SK-N-SH (cell line): ENCODE measurements at regions not wholly inside any gene's neighbourhood (a gene's known extent, or its start where the extent isn't known, plus 50 kb on each side); places are given as distances from the start of the nearest gene placed in this dataset.

Source experiments
- CTCF ChIA-PET: fragments of 300-600, 350-600 bp; formaldehyde crosslinking; extraction: SDS; loops from one replicate; lab custom pipeline; 2021; lab: Yijun Ruan, JAX
- POLR2A ChIA-PET: fragments of 350-600 bp; sonication (Branson Sonifier 250); formaldehyde crosslinking; extraction: SDS; loops from one replicate; lab custom pipeline; 2020; ENCODE audit warnings: antibody characterized with exemption, inconsistent platforms; lab: Yijun Ruan, JAX
- DNase-seq: peaks from one replicate; pipeline ENCODE4 v3.0.0; 2012
- H2AFZ ChIP-seq: fragments of 200-600 bp; sonication (generic); 2 replicates; pipeline ENCODE4 v1.8.1; 2016; ENCODE audit warnings: antibody characterized with exemption, mild to moderate bottlenecking, low read depth
- H3F3A ChIP-seq: fragments of 200-600 bp; sonication (generic); replicated peaks from 2 replicates; pipeline ENCODE3; 2016; ENCODE audit warnings: antibody characterized with exemption, mild to moderate bottlenecking; ENCODE audit not compliant: insufficient read depth
- H3K27ac ChIP-seq, 2 experiments: fragments of 200-500 bp in 1 of 2; fragments of 200-600 bp in 1 of 2; sonication (Bioruptor generic) in 1 of 2; sonication (generic), shearing (Covaris generic) in 1 of 2; 2 replicates each; pipeline versions ENCODE4 v1.5.1 to v1.6.1; 2014 to 2016; ENCODE audit warnings: low read depth in 2 of 2, inconsistent platforms in 1 of 2, low read length in 1 of 2, mild to moderate bottlenecking in 1 of 2, mixed read lengths in 1 of 2
- H3K27me3 ChIP-seq: fragments of 200-600 bp; sonication (generic), shearing (Covaris generic); 2 replicates; pipeline ENCODE4 v1.6.1; 2016; ENCODE audit warnings: mixed run types; ENCODE audit not compliant: insufficient read depth
- H3K36me3 ChIP-seq, 2 experiments: fragments of 200-500 bp in 1 of 2; fragments of 200-600 bp in 1 of 2; sonication (Bioruptor generic) in 1 of 2; sonication (generic) in 1 of 2; replicated peaks in 1 of 2; 2 replicates each; pipeline versions ENCODE3 to v1.5.1; 2014 to 2016; ENCODE audit warnings: low read length in 1 of 2, mild to moderate bottlenecking in 1 of 2; ENCODE audit not compliant: insufficient read depth in 2 of 2, control insufficient read depth in 1 of 2
- H3K4me1 ChIP-seq, 2 experiments: fragments of 200-500 bp in 1 of 2; fragments of 200-600 bp in 1 of 2; sonication (Bioruptor generic) in 1 of 2; sonication (generic), shearing (Covaris generic) in 1 of 2; 2 replicates each; pipeline versions ENCODE4 v1.5.1 to v1.6.1; 2014 to 2016; ENCODE audit warnings: low read depth in 1 of 2, low read length in 1 of 2, mixed run types in 1 of 2; ENCODE audit not compliant: insufficient read depth in 2 of 2, control insufficient read depth in 1 of 2
- H3K4me2 ChIP-seq: fragments of 200-600 bp; sonication (generic), shearing (Covaris generic); 2 replicates; pipeline ENCODE4 v1.6.1; 2017; ENCODE audit warnings: mixed run types
- H3K4me3 ChIP-seq, 2 experiments: fragments of 200-500 bp in 1 of 2; fragments of 200-600 bp in 1 of 2; sonication (Bioruptor generic) in 1 of 2; sonication (generic), shearing (Covaris generic) in 1 of 2; 2 replicates each; pipeline versions ENCODE4 v1.5.1 to v1.8.1; 2014 to 2016; ENCODE audit warnings: low read depth in 2 of 2, inconsistent platforms in 1 of 2, low read length in 1 of 2, mild to moderate bottlenecking in 1 of 2, mixed read lengths in 1 of 2, moderate library complexity in 1 of 2
- H3K79me2 ChIP-seq: fragments of 200-600 bp; sonication (generic); 2 replicates; pipeline ENCODE4 v1.8.1; 2017; ENCODE audit warnings: mild to moderate bottlenecking; ENCODE audit not compliant: insufficient read depth
- H3K9ac ChIP-seq: fragments of 200-600 bp; sonication (generic); 2 replicates; pipeline ENCODE4 v1.6.1; 2017; ENCODE audit warnings: mixed run types
- H3K9me2 ChIP-seq: fragments of 200-600 bp; sonication (generic); 2 replicates; pipeline ENCODE4 v1.6.1; 2017; ENCODE audit warnings: mixed run types
- H3K9me3 ChIP-seq: fragments of 200-600 bp; sonication (generic); 2 replicates; pipeline ENCODE4 v1.6.1; 2017; ENCODE audit warnings: mixed run types, mild to moderate bottlenecking, moderate library complexity
- H4K20me1 ChIP-seq: fragments of 200-600 bp; sonication (generic); 2 replicates; pipeline ENCODE4 v1.6.1; 2017; ENCODE audit warnings: mild to moderate bottlenecking, mixed run types; ENCODE audit not compliant: insufficient read depth
- CTCF ChIP-seq: fragments of 200-600 bp; sonication (generic); IDR thresholded peaks from 2 replicates; pipeline ENCODE4 v1.6.1; 2017; ENCODE audit warnings: antibody characterized with exemption, mild to moderate bottlenecking, moderate library complexity
- ELF1 ChIP-seq: IDR thresholded peaks from 2 replicates; pipeline ENCODE4 v1.4.0; 2012
- EZH2phosphoT487 ChIP-seq: fragments of 200-600 bp; sonication (generic); IDR thresholded peaks from 2 replicates; pipeline ENCODE4 v1.6.1; 2017; ENCODE audit warnings: low read depth, mixed run types, mild to moderate bottlenecking, antibody characterized with exemption, moderate library complexity, borderline replicate concordance
- GATA2 ChIP-seq: sonication (generic); formaldehyde crosslinking; IDR thresholded peaks from 2 replicates; pipeline ENCODE4 v1.5.0; 2020; ENCODE audit warnings: mild to moderate bottlenecking, missing genetic modification reagents
- IRF3 ChIP-seq: fragments of 150-350 bp; IDR thresholded peaks from 2 replicates; pipeline ENCODE4 v1.6.1; 2016; ENCODE audit warnings: mild to moderate bottlenecking, low read depth, low read length
- JUND ChIP-seq: IDR thresholded peaks from 2 replicates; pipeline ENCODE4 v1.4.0; 2012
- MAX ChIP-seq: IDR thresholded peaks from 2 replicates; pipeline ENCODE4 v1.4.0; 2012; ENCODE audit warnings: low read depth
- MEF2A ChIP-seq: IDR thresholded peaks from 2 replicates; pipeline ENCODE4 v1.4.0; 2012; ENCODE audit warnings: low read depth, borderline replicate concordance
- NFIC ChIP-seq: IDR thresholded peaks from 2 replicates; pipeline ENCODE4 v1.4.0; 2012; ENCODE audit warnings: borderline replicate concordance
- NRF1 ChIP-seq: IDR thresholded peaks from 2 replicates; pipeline ENCODE4 v1.6.1; 2012; ENCODE audit warnings: low read depth, mild to moderate bottlenecking, low read length
- PBX3 ChIP-seq: IDR thresholded peaks from 2 replicates; pipeline ENCODE4; 2012
- RAD21 ChIP-seq: IDR thresholded peaks from 2 replicates; pipeline ENCODE4 v1.6.1; 2012; ENCODE audit warnings: mild to moderate bottlenecking, low read length
- RCOR1 ChIP-seq: fragments of 150-350 bp; IDR thresholded peaks from 2 replicates; pipeline ENCODE4 v1.6.1; 2017; ENCODE audit warnings: antibody characterized with exemption, low read length
- REST ChIP-seq: IDR thresholded peaks from 2 replicates; pipeline ENCODE4 v1.6.1; 2012; ENCODE audit warnings: mild to moderate bottlenecking, low read depth, low read length, moderate library complexity
- RXRA ChIP-seq: IDR thresholded peaks from 2 replicates; pipeline ENCODE4 v1.4.0; 2012; ENCODE audit warnings: low read depth, mild to moderate bottlenecking, borderline replicate concordance
- SIN3A ChIP-seq: IDR thresholded peaks from 2 replicates; pipeline ENCODE4 v1.6.1; 2012; ENCODE audit warnings: low read depth, mild to moderate bottlenecking, low read length, moderate library complexity, borderline replicate concordance
- SMC3 ChIP-seq: IDR thresholded peaks from 2 replicates; pipeline ENCODE4 v1.6.1; 2012; ENCODE audit warnings: low read depth, low read length, improper control_type of control experiment
- TEAD4 ChIP-seq: IDR thresholded peaks from 2 replicates; pipeline ENCODE4 v1.4.0; 2012; ENCODE audit warnings: mild to moderate bottlenecking, borderline replicate concordance; ENCODE audit not compliant: insufficient read depth
- USF1 ChIP-seq: IDR thresholded peaks from 2 replicates; pipeline ENCODE4 v1.4.0; 2012; ENCODE audit warnings: low read depth, borderline replicate concordance
- WGBS: methylation state at CpG from one replicate; pipeline ENCODE4 v1.1.6; 2017; ENCODE audit warnings: low lambda C conversion rate; 5-methylcytosine and 5-hydroxymethylcytosine counted together

GRCh38 chr9:20286154-20286700 is 336.1 kb downstream of the MLLT3 start:
- Histone ChIP-seq H3K4me3 (no peak overlapping the region), H3K27ac (no peak overlapping the region), H3K27me3 (no peaks in the 10 kb centered on the region), H3K4me2 (no peak overlapping the region), H3K36me3 (no peaks in the 10 kb centered on the region), H3F3A (no peaks in the 10 kb centered on the region), H3K79me2 (no peaks in the 10 kb centered on the region), H3K9me3 (no peaks in the 10 kb centered on the region), H2AFZ (no peak overlapping the region), H4K20me1 (no peaks in the 10 kb centered on the region), H3K9ac (no peak overlapping the region), H3K4me1 (no peaks in the 10 kb centered on the region), H3K9me2 (no peaks in the 10 kb centered on the region)
- DNase-seq = no peak
- ChIA-PET CTCF (no interaction called here), POLR2A (no interaction called here)
- WGBS = 51% methylated on average over 2 of the region's 2 CpGs
- TF ChIP-seq RAD21 = no peak
- TF ChIP-seq RCOR1 = no peak
- TF ChIP-seq GATA2 (CRISPR knock-in tag) = no peak
- TF ChIP-seq IRF3 = no peak
- no peak for TF ChIP-seq CTCF
- no peak for TF ChIP-seq SMC3
- no peak for TF ChIP-seq MEF2A
- TF ChIP-seq SIN3A = no peak
- TF ChIP-seq NFIC = no peak
- no peak for TF ChIP-seq RXRA
- TF ChIP-seq MAX = no peak
- TF ChIP-seq JUND = no peak
- TF ChIP-seq TEAD4 = no peak
- TF ChIP-seq EZH2phosphoT487 = no peak
- no peak for TF ChIP-seq REST
- no peak for TF ChIP-seq ELF1
- TF ChIP-seq USF1 = no peak
- no peak for TF ChIP-seq PBX3
- TF ChIP-seq NRF1 = no peak
